Mammary epithelial cell (primary cell): ENCODE measurements at regions not wholly inside any gene's neighbourhood (a gene's known extent, or its start where the extent isn't known, plus 50 kb on each side); places are given as distances from the start of the nearest gene placed in this dataset.
"Not testable (repeated sequence)": the region's sequence is repeated elsewhere in the genome, so short reads cannot be mapped to it uniquely, and the experiment has no call there.

Experiments used
- CTCF ChIP-seq, 2 donors: IDR thresholded peaks in 1 of 2; conservative IDR thresholded peaks in 1 of 2; 2 replicates each; pipeline ENCODE4 v1.5.1; 2011 to 2012; ENCODE audit warnings: inconsistent platforms in 2 of 2, low read length in 2 of 2, mild to moderate bottlenecking in 2 of 2, control low read depth in 1 of 2, low read depth in 1 of 2; ENCODE audit not compliant: insufficient read depth in 1 of 2; ENCODE audit errors: extremely low read depth in 1 of 2
- EZH2 ChIP-seq: IDR thresholded peaks from 2 replicates; pipeline ENCODE4 v1.6.1; 2012; ENCODE audit warnings: low read length, inconsistent platforms, borderline replicate concordance

- TF ChIP-seq CTCF (conservative IDR thresholded peaks at IDR 0.05 in 1 of 2, IDR thresholded peaks at IDR 0.05 in 1 of 2; ENCODE audit: extremely low read depth in 1 of 2, insufficient read depth in 1 of 2, low read depth in 1 of 2, low read length in 2 of 2); EZH2: not testable (repeated sequence)
Observed at GRCh38 chr16:18101077-18101476, 235.5 kb downstream of the NPIPA8 start.
